Glomerular visceral epithelial cell (primary cell): ENCODE measurements at regions not wholly inside any gene's neighbourhood (a gene's known extent, or its start where the extent isn't known, plus 50 kb on each side); places are given as distances from the start of the nearest gene placed in this dataset.
"Not testable (repeated sequence)": the region's sequence is repeated elsewhere in the genome, so short reads cannot be mapped to it uniquely, and the experiment has no call there.

Source experiments
- DNase-seq: peaks from one replicate; pipeline ENCODE4 v3.0.0-alpha.2; 2016; ENCODE audit errors: extremely low spot score

DNA sequence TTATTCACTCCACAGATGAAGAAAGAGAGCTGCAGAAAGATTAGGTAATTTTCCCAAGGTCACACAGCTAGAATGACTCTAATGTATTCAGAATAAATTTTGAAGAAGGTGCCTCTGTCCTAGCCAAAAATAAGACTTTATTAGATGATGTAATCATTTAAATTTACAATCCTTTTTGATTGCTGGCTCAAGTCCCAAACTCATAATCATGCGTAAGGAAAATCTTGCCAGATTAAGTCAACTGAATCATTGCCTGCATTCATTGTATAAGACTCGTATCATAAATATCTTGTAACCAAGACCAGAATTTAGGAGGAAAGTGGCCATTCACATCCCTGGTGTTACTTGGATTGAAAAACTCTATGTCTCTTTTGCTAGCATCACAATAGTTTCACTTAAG is 53.1 kb upstream of the STK39 start:
- no peak for DNase-seq

DNA sequence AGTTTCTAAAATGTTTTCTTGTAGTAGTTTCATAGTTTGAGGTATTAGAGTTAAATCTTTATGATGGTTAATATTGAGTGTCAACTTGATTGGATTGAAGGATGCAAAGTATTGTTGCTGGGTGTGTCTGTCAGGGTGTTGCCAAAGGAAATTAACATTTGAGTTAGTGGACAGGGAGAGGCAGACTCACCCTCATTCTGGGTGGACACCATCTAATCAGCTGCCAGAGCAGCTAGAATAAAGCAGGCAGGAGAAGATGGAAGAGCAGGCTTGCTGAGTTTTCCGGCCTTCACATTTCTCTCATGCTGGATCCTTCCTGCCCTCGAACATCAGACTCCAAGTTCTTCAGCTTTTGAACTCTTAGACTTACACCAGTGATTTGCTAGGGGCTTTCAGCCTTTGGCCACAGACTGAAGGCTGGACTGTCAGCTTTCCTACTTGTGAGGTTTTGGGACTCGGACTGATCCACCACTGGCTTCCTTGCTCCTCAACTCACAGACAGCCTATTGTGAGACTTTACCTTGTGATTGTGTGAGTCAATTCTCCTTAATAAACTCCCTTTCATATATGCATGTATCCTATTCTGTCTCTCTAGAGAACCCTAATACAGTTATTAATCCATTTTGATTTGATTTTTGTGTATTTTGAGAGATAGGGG is 56.8 kb upstream of the STK39 start:
- DNase-seq, result no peak

DNA sequence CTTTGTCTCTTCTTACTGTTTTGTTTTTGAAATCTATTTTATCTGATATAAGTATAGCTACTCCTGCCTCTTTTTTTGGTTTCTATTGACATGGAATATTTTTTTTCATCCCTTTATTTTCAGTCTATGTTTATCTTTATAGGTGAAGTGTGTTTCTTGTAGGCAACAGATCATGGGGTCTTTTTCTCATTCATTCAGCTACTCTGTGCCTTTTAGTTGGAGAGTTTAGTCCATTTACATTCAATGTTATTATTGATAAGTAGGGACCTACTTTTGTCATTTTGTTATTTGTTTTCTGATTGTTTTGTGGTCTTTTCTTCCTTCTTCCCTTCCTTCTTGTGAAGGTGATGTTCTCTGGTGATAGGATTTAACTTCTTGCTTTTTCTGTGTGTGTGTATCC is 60.0 kb upstream of the STK39 start:
- no peak for DNase-seq

DNA sequence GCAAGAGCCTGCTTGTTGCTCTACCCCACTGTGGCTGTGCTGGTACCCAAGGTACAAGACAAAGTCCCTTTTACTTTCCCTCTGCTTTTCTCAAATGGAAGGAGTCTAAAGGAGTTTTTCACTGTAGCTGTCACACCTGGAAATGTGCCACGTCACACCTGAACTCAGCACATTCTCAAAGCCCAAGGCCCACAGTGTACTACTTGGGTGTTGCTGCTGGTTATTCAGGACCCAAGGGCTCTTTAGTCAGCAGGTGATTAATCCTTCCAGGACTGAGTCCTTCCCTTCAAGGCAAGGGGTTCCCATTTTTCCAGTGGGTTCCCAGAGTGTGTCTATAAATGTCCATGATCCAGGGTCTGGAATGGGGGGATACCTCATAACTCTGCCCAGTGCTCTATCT is 63.2 kb upstream of the STK39 start:
- no peak for DNase-seq

DNA sequence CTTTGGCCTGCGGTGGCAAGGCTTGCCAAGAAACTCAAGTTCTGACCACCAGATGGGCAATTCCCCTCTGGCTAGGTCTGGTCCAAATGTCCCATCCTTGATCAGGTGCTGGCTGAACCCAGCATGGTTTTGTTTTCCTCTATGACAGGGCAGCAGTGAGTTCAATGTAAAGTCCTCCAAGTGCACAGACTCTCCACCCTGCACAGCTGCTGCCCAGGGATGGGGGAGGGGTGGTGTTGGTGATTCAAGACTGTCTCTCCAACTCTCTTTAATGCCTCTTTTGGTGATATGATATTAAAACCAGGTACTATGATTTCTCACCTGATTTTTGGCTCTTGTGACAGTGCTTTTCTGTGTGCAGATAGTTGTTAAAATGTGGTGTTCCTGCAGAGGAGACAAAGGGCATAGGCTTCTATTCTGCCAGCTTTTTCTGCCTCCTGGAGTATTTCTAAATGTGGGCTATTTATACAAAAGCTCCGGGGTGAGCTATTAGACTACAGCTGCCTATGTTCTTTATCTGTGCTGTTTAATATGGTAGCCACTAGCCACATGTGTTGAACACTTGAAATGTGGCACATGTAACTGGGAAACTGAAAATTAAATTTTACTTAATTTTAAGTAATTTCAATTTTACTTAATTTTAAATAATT is 64.0 kb upstream of the STK39 start:
- no peak for DNase-seq

DNA sequence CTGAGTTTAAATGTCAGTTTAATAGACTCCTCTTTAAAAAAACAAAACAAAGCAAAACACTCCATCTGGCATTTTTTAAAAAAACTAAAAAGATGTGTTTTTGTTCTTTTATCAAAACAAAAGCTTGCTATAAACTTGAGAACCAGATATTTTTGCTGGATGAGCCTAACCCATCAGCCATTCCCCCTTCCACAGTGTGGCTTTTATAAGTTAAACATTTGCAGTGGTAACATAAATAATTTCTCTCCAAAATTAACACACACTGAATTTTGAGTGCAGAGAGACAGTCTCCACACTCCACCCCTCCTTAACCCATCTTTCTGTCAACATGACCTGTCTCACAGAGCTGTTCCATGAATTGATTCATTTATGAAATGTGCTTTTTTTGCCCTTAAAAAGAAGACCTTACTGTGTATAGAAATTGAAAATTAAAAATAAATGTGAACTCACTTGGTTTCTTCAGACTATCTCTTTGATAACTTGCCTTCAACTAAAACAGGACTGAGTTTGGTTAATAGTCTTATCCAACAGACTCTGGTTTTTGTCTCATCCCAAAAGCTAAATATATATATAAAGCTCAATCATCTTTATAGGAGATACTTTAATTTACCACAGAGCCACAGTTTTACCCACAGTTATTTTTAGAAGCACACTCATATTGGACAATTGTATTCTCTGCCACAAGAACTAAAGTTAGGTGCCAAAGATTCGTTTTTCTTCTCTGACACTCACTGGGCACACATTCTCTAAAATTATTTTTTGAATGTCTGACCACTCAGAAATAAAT is 64.8 kb upstream of the STK39 start:
- DNase-seq, result no peak

DNA sequence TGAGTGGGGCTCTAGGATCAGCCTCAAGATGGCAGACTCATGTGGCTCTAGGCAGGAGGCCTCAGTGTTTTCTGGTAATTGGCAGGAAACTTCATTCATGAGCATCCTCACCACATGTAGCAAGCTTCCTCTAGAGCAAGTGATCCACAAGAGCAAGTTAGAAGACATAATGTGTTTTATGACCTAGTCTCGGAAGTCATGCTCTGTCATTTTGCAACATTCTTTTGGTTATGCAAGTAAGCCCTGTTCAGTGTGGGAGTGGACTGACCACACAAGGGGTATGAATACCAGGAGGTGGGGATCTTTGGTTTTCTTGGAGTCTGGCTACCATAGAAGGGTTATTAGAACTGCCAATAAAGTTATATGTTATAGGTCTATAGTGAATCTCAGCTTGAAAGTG is 66.8 kb upstream of the STK39 start:
- DNase-seq, result no peak

DNA sequence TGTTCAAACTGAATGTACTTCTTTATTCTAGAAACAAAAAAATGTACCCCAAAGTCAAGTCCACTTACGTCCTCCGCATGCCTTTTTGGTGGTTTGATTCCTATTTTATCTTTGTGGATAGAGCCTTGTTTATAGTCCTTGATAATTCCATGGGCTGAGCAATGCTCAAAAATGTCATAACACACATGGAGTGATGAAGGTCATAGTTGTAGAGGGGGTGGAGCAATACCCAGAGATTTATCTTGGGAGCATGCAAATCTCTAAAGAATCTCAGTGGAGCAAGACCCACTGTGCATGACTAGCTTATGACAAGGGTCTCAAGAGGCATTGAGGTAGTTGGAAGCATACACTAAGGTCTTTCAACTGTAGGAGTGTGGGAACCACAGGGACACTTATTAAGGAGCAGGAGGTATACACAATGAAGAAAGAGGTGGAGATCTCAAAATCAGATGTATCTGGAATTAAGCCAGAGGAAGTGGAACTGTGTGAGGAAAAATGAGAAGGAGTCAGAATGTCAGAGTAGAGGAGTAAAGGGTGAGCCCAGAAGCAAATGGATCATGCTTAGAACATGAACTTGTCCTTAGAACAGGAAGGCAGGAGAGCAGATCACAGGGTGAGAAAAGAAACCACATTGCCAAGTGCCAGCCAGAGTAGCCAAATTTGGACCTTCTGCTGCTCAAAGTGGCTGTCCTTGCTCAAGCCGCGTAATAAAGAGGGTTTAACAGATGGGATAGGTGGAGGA is 68.1 kb upstream of the STK39 start:
- no peak for DNase-seq

DNA sequence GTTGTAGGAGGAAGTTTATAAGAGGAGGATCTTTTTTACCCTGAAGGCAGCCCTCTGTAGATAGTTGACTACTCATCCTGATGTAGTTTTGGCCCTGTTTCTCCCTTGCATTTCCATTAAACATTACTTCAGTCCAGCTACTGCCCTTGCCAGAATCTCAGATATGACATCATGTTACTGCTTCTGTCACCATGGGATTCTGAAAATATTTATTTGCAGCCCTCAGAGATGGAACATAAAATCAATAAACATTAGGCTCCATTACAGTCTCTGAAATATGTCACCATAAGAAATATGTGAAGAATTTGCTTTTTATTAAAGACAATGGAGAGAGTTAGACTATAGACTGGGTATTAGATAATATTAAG is 68.7 kb upstream of the STK39 start:
- DNase-seq, result no peak

DNA sequence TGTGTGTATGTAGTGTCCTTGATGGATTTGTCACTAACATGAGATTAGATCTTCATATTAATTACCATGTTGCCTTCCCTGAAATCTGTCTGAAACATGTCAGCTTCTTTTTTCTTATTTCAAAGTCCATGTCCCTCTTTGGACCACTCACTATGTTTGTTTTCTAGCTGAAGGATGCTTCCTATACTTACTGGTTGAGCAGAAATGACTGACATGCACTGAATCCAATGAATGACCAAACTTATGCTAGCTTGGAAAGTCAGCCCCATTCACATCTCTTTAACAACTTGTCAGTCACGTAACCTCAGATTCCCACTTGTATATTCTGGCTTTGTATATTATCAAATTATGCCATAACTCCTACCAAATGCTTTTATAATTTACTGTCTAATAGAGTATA is 69.9 kb upstream of the STK39 start:
- DNase-seq, result no peak

DNA sequence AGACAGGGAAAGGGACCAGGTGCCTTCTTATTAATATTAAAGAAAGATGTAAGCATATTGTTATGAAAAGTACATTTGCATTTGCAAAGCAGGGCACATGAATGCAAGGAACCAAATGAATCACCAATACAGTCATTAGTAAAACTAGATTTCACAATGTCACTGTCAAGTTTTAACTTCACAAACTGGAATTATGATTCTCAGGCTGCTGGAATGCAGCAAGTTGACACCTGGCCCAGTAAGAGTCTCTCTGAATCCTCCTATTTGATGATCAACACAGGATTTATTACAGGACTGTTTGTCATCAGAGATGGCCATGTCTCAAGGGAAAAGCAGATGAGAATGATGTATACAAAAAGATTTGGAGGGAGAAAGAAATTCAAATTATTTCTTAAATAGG is 72.9 kb upstream of the STK39 start:
- no peak for DNase-seq

DNA sequence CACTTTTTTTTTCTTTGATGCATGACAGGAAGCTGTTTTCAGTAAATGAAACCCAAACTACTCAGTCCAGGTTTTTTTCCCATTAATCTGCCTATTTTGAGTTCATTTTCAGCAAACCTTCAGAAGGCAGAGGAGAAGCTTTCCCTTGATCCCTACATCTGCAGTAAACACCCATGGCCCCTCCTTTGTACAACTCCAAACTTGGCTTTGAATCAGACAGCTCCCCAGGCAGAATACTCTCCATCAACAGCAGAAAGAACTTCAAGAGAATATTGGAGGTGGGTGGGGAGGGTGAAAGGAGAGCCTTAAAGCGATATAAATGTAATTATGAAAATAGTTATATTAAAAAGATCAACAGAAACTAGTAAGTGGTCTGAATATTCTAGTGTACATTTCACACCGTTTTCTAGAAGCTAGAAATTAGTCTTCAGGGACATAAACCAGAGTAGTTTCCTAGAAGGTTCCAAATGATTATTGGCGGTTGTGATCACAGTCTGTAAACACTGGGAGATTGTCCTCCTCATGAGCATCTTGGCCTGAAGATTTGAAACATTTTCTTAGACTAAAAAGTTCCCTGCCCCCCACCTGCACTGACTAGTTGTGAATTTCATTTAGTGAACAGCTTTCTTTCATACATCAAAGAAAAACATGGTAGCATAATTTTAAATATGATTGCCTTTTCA is 75.1 kb upstream of the STK39 start:
- no peak for DNase-seq

DNA sequence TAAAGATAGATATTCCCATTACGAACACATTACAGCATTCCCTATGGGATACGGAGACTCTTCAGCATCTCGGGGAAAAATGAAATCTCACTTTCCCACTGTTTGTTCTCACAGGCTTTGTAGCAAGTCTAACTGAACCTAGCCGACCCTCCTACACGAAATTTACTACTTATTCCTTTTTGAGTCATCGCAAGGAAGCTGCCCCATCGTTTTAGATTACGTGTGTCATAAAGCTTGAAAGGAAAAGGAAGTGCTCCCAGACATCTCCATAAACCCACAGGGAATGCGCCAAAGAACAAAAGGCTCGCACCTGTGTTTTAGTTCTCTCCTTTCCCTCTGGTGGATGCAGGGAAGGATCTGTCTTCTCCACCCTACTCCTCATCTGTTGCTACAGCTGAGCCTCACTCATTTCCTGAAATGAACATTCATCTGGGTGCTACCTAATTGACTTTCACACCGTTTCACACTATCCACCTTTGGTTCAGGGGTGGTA is 76.2 kb upstream of the STK39 start:
- no peak for DNase-seq

DNA sequence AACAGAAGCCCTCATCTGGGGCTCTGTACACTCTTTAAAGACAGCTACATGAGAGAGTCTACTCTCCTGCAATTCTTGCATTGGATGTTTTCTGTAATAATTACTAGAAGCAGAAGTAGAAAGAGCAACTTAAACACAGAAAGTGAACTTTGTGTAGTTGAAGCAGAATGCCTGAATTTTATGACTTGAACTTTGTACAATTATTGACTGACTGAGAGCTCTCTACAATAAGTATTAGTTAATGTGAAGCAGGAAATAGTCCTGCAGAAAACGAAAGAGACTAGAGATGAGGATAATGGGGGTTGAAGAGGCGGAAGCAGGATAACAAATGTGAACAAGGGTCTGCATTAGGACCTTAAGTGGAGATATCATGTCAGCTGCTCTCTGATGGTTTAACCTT is 79.2 kb upstream of the STK39 start:
- no peak for DNase-seq

DNA sequence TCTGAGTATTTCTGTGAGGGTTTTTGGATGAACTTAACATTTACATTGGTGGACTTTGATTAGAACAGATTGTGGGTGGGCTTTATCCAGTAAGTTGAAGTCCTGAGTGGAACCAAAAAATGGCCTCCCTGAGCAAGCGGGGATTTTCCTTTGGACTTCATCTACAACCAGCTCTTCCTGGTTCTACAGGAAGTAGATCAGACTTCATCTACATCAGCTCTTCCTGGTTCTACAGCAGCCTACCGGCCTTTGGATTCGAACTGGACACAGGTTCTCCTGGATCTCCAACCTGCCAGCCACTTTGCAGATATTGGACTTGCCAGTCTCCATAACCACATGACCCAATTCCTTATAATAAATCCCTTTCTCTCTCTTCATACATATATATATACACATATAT is 79.9 kb upstream of the STK39 start:
- no peak for DNase-seq

DNA sequence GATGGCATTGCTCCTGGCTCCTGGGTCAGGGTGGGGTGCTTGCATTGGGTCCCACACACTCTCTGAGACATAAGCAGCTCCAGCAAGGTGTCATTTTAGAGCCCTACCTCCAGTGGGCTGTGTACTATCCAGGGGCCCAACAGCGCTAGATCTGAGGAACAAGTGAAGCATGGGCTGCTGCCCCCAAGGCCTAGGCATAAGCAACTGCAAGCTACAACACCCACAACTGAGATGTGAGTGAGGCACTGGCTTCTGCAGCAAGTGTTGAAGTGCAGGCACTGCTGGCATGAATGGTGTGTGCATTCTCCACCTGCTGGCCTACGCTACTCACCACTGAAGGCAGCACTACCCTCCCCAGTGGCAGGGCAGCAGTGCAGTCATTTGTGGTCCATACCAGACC is 81.0 kb upstream of the STK39 start:
- DNase-seq, result no peak

DNA sequence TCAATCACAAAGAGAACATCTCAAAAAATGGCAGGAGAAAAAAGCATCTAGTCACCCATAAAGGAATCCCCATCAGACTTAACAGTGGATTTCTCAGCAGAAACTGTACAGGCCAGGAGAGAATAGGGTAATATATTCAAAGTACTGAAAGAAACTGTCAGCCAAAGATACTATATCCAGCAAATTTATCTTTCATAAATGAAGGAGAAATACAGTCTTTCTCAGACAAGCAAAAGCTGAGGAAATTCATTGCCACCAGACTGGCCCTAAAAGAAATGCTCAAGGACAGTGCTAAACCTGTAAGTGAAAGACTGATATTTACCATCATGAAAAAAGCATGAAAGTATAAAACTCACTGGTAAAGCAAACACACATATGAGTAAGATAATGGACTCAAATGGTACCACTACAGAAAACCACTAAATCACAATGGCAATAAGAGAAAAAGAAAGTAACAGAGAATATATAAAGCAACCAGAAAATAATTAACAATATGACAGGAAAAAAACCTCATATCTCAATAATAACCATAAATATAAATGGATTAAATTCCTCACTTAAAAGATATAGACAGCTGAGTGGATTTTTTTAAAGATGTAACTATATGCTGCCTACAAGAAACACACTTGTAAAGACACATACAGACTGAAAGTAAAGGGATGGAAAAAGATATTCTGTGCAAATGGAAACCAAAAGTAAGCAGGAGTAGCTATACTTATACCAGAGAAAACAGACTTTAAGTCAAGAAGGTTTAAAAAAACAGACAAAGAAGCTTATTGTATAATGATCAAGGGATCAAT is 83.4 kb upstream of the STK39 start:
- DNase-seq, result no peak

DNA sequence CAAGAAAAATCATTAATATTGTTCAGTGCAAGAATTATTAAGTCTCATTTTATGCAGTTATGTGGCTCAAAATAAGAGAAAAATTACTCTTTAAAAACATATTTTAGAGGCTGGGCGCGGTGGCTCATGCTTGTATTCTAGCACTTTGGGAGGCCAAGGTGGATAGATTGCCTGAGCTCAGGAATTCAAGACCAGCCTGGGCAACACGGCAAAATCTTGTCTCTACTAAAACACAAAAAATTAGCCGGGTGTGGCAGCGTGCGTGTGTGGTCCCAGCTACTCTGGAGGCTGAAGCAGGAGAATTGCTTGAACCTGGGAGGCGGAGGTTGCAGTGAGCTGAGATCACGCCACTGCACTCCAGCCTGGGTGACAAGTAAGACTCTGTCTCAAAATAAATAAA is 87.9 kb upstream of the STK39 start:
- not testable (repeated sequence) for DNase-seq

DNA sequence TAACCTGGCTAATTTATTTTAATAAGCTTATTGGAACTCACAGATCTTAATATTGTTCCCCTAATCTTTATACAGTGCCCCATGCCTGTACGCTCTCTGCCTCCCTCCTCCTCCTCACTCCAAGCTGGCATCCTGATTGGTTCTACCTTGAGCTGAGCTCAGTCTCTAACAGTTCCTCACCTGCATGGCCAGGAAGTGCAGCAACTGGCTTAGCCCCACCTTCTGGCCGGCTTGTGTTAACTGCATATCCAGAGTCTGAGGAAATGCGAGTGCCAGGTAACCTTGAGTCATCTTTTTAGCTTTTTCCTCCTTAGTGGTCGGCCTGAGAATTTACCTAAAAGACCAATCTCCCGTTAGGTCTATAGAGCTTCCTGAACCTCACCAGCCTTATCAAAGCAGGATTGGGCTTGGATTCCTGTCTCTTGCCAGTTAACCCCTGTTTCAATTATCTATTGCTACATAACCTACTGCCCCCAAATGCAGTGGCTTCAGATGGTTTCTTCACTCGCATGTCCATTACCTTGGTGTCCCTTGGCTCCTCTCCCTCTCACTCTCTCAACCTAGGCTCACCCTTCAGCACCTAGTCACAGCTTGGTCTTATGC is 89.5 kb upstream of the STK39 start:
- peak; percentile 49 for DNase-seq

DNA sequence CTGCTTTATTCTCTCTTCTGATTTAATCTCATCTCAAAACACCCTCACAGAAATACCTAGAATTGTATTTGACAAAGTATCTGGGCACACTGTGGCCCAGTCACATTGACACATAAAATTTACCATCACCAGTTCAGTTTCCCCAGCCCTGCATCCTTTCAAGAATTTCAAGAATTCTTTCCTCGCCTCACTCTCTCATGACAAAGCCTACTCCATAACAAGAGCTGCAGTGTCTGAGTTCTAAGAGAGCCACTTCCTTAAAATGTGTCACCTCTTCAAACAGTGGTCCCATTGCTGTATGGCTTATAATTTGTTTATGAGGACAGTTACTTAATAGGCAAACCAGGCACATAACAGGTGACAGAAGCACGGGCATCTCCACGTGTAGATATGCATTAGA is 90.9 kb upstream of the STK39 start:
- no peak for DNase-seq
